Dedifferentiated amniotic fluid mesenchymal stem cell (primary cell): ENCODE measurements at regions not wholly inside any gene's neighbourhood (a gene's known extent, or its start where the extent isn't known, plus 50 kb on each side); places are given as distances from the start of the nearest gene placed in this dataset.

Experiments used
- DNase-seq: peaks from one replicate; pipeline ENCODE4 v3.0.0-alpha.2; 2016; ENCODE audit errors: extremely low spot score

DNA sequence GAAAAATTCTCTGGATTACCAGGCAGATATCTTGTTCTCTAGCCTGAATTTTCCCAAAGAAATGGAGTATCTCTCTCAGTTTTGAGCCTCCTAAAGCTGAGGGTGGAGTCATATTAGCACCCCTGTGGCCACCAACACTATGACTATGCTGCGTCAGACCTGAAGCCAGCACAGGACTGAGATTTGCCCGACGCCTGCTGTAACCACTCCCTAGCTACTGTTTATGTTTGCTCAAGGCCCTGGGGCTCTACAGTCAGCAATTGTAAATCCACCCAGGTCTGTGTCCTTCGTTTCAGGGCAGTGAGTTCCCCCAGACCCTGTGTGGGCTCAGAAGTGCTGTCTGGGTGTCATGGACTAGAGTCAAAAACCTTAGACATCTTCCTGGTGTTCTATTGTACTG, 61.4 kb downstream of the ZXDA start:
- DNase-seq: no peak

DNA sequence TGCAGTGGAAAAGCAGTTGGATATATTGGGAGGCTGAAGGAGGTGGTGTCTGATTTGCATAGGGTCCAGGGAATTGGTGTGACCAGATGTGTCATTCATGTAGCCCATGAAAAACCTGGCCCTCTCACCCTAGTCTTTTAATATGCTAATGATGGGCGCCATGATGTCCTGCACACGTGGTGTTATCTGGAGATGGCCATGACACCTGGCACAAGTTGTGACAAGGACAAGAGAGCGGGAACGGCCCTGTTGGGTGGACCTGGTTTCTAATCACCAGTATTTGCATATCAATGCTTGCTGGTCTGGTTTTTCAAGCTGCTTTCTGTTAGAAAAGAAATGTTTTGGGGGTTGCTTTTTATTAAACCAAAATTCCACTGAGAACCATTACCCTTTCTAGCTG, 87.4 kb downstream of the ZXDA start:
- no peak for DNase-seq

- no peak for DNase-seq
Measured at GRCh38 chrX:57822398-57822797, 87.9 kb downstream of the ZXDA start.

DNA sequence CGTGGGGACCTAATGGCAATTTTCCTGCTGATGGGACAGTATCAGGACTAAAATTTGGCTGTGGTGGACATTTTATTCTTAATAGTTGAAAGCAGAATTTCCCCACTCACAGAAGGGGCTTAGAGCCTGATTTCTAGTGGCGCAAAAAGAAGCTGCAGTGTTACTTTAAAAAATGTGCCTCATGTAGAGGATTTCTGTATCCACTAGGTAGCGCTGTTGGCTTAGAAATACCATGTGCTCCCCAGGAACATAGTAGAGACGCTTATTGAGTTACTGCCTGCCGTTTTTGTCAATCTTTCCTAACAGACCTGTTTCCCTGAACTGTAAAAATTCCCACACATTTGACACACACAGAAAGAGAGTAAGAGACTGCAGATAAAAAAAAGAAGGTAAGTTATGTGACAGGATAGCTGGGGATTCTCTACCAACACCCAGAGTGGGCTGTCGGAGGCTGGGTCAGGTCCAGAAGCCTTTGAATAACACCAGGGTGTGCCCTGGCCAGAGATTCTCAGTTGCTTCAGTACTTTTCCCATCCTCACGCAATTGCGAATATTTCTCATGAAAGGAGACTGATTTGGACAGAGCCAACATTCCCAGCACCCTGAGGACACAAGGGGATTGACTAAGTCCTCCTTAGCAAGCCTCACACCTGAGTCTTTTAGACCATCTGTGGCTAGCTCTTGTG, 88.4 kb downstream of the ZXDA start:
- DNase-seq: peak; percentile 58

DNA sequence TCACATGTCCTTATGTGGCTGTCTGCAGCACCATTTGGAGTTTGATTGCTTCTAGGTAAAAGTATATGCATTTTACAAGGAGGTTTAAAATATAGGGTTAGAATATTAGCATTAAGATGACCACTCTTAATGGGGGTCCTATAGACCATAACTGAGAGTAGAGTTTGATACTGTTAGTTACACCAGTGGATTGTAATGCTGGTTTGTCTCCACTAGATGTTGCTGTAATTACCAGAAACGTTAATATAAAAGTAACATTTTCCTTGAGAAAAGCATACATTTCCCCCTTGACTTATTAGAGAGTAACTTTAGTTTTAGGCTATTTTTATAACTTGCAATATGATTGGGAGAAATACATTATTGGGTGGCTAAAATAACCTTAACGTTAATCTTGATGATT, 93.0 kb downstream of the ZXDA start:
- DNase-seq: peak; percentile 3

- no peak for DNase-seq
Measured at GRCh38 chrX:57772637-57773036, 92.6 kb upstream of the NLRP2B start.

DNA sequence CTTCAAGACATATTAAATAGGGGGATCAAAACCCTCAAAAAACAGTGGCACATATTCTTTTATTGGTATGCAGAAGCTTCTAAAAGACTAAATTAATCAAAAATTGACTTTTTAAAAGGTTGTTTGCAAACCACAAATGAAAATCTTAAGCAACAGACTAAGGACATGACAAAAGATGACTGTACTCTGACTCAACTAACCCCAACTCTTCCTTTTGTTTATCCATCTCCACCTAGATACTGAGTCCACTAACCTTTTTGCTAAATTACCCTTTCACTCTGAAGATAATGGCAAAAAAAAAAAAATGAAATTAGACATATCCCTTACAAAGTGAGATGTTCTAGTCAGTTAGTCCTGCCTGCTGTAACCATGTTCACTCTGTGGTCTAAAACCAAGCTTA, 91.6 kb upstream of the NLRP2B start:
- DNase-seq: no peak

- no peak for DNase-seq
Measured at GRCh38 chrX:57752866-57753265, 72.8 kb upstream of the NLRP2B start.

- DNase-seq: no peak
Measured at GRCh38 chrX:57741107-57741506, 61.0 kb upstream of the NLRP2B start.

GRCh38 chrX:57737881-57738280, 57.8 kb upstream of the NLRP2B start:
- no peak for DNase-seq
